ENCODE measurements at regions not wholly inside any gene's neighbourhood (a gene's known extent, or its start where the extent isn't known, plus 50 kb on each side); places are given as distances from the start of the nearest gene placed in this dataset.

GRCh38 chr6:77979204-77979603 lies 326.4 kb downstream of the MEI4 start:
- Histone ChIP-seq H3K9me3 (ENCODE audit: control insufficient read depth, low read depth, low read length) (no peaks in the 10 kb centered on the region), H3K4me3 (ENCODE audit: low read length) (no peak overlapping the region), H3K36me3 (ENCODE audit: control insufficient read depth, low read depth, low read length) (no peaks in the 10 kb centered on the region), H3K27ac (ENCODE audit: low read length) (no peak overlapping the region), H3K4me1 (ENCODE audit: control insufficient read depth, low read depth, low read length) (no peaks in the 10 kb centered on the region), H3K27me3 (ENCODE audit: control insufficient read depth, insufficient read depth, low read length) (no peaks in the 10 kb centered on the region), H3K9ac (ENCODE audit: low read length) (no peak overlapping the region)

- Histone ChIP-seq H3K9ac (ENCODE audit: low read length) (no peak overlapping the region), H3K27ac (ENCODE audit: low read length) (no peak overlapping the region), H3K4me3 (ENCODE audit: low read length) (no peak overlapping the region), H3K9me3 (ENCODE audit: control insufficient read depth, low read depth, low read length) (no peaks in the 10 kb centered on the region), H3K4me1 (ENCODE audit: control insufficient read depth, low read depth, low read length) (no peaks in the 10 kb centered on the region), H3K36me3 (ENCODE audit: control insufficient read depth, low read depth, low read length) (no peaks in the 10 kb centered on the region), H3K27me3 (ENCODE audit: control insufficient read depth, insufficient read depth, low read length) (no peaks in the 10 kb centered on the region)
Observed at GRCh38 chr6:77986380-77987034, 333.7 kb downstream of the MEI4 start.

DNA sequence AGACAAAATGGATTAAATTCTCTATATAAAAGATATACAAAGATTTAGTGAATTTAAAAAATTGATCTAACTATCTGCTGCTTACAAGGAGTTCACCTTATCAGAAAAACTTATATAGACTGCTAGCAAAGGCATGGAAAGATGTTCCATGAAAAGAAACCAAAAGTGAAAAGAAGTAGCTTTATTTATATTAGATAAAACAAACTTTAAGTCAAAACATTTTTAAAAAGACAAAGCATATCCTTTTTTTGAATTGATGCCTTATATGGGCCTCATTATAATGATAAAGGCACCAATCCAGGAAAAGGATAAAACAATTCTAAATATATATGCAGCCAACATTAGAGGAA lies 334.2 kb downstream of the MEI4 start:
- H3K36me3 ChIP-seq (ENCODE audit: control insufficient read depth, low read depth, low read length): no peaks in the 10 kb centered on the region
- no peak overlapping the region for H3K9ac ChIP-seq (ENCODE audit: low read length)
- H3K27me3 ChIP-seq (ENCODE audit: control insufficient read depth, insufficient read depth, low read length): no peaks in the 10 kb centered on the region
- H3K4me3 ChIP-seq (ENCODE audit: low read length): no peak overlapping the region
- H3K27ac ChIP-seq (ENCODE audit: low read length): no peak overlapping the region
- H3K9me3 ChIP-seq (ENCODE audit: control insufficient read depth, low read depth, low read length): no peaks in the 10 kb centered on the region
- H3K4me1 ChIP-seq (ENCODE audit: control insufficient read depth, low read depth, low read length): no peaks in the 10 kb centered on the region

GRCh38 chr6:78010130-78010529 lies 357.3 kb downstream of the MEI4 start:
- Histone ChIP-seq H3K27ac (ENCODE audit: low read length) (no peak overlapping the region), H3K9me3 (ENCODE audit: control insufficient read depth, low read depth, low read length) (no peaks in the 10 kb centered on the region), H3K9ac (ENCODE audit: low read length) (no peak overlapping the region), H3K4me3 (ENCODE audit: low read length) (no peak overlapping the region), H3K36me3 (ENCODE audit: control insufficient read depth, low read depth, low read length) (no peaks in the 10 kb centered on the region), H3K4me1 (ENCODE audit: control insufficient read depth, low read depth, low read length) (no peaks in the 10 kb centered on the region), H3K27me3 (ENCODE audit: control insufficient read depth, insufficient read depth, low read length) (no peaks in the 10 kb centered on the region)

- no peaks in the 10 kb centered on the region for H3K36me3 ChIP-seq (ENCODE audit: control insufficient read depth, low read depth, low read length)
- H3K9me3 ChIP-seq (ENCODE audit: control insufficient read depth, low read depth, low read length): no peaks in the 10 kb centered on the region
- H3K4me1 ChIP-seq (ENCODE audit: control insufficient read depth, low read depth, low read length): no peaks in the 10 kb centered on the region
- no peak overlapping the region for H3K4me3 ChIP-seq (ENCODE audit: low read length)
- no peaks in the 10 kb centered on the region for H3K27me3 ChIP-seq (ENCODE audit: control insufficient read depth, insufficient read depth, low read length)
- H3K9ac ChIP-seq (ENCODE audit: low read length): no peak overlapping the region
- no peak overlapping the region for H3K27ac ChIP-seq (ENCODE audit: low read length)
Observed at GRCh38 chr6:78020586-78020985, 367.7 kb downstream of the MEI4 start.

DNA sequence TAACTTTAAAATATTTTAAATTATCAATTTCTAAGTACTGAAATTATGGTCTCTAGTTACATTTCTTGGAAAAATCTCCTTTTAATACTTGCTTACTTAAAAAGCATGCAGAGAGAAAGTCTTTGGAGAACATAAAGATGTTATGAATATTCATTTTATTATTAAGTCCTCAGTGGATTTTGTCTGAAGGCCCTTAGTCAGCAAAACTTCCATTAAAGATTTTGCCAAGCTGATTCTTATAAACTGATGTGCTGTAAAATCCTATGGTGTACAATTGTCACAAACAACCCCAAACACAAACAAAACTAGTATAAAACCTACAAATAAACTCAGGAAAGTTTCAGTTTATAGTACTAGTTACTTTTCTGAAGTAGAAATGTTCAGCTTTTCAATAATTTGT lies 372.7 kb downstream of the MEI4 start:
- H3K27ac ChIP-seq (ENCODE audit: low read length): no peak overlapping the region
- H3K9ac ChIP-seq (ENCODE audit: low read length): no peak overlapping the region
- H3K9me3 ChIP-seq (ENCODE audit: control insufficient read depth, low read depth, low read length): no peaks in the 10 kb centered on the region
- no peaks in the 10 kb centered on the region for H3K27me3 ChIP-seq (ENCODE audit: control insufficient read depth, insufficient read depth, low read length)
- no peak overlapping the region for H3K4me3 ChIP-seq (ENCODE audit: low read length)
- no peaks in the 10 kb centered on the region for H3K36me3 ChIP-seq (ENCODE audit: control insufficient read depth, low read depth, low read length)
- H3K4me1 ChIP-seq (ENCODE audit: control insufficient read depth, low read depth, low read length): no peaks in the 10 kb centered on the region

GRCh38 chr6:78031228-78031627 lies 378.4 kb downstream of the MEI4 start:
- no peak overlapping the region for H3K27ac ChIP-seq (ENCODE audit: low read length)
- H3K4me1 ChIP-seq (ENCODE audit: control insufficient read depth, low read depth, low read length): no peaks in the 10 kb centered on the region
- H3K9me3 ChIP-seq (ENCODE audit: control insufficient read depth, low read depth, low read length): no peaks in the 10 kb centered on the region
- no peaks in the 10 kb centered on the region for H3K36me3 ChIP-seq (ENCODE audit: control insufficient read depth, low read depth, low read length)
- no peak overlapping the region for H3K9ac ChIP-seq (ENCODE audit: low read length)
- no peaks in the 10 kb centered on the region for H3K27me3 ChIP-seq (ENCODE audit: control insufficient read depth, insufficient read depth, low read length)
- no peak overlapping the region for H3K4me3 ChIP-seq (ENCODE audit: low read length)

- H3K9me3 ChIP-seq (ENCODE audit: control insufficient read depth, low read depth, low read length): no peaks in the 10 kb centered on the region
- no peaks in the 10 kb centered on the region for H3K27me3 ChIP-seq (ENCODE audit: control insufficient read depth, insufficient read depth, low read length)
- no peak overlapping the region for H3K27ac ChIP-seq (ENCODE audit: low read length)
- no peaks in the 10 kb centered on the region for H3K36me3 ChIP-seq (ENCODE audit: control insufficient read depth, low read depth, low read length)
- no peak overlapping the region for H3K9ac ChIP-seq (ENCODE audit: low read length)
- no peaks in the 10 kb centered on the region for H3K4me1 ChIP-seq (ENCODE audit: control insufficient read depth, low read depth, low read length)
- no peak overlapping the region for H3K4me3 ChIP-seq (ENCODE audit: low read length)
Observed at GRCh38 chr6:78059171-78059570, 406.3 kb downstream of the MEI4 start.

DNA sequence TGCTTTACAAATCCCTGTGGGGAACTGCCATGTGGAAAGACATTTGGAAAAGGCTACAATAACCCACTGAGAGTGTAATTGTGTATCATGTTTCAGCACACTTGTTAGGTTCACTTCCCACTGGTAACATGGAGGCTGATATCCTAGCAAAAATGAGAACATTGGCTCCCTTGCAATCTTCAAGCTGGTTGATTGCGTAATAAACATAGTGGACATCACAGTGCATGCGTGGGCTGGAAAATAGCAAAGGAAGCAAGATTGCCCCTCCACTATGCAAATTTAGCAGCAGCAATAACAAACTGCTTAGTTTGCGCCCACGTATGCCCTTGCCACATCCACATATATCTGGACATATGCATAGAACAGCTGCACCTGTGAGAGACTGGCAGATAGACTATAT lies 410.2 kb downstream of the MEI4 start:
- H3K4me1 ChIP-seq (ENCODE audit: control insufficient read depth, low read depth, low read length): no peaks in the 10 kb centered on the region
- no peak overlapping the region for H3K9ac ChIP-seq (ENCODE audit: low read length)
- H3K4me3 ChIP-seq (ENCODE audit: low read length): no peak overlapping the region
- H3K27me3 ChIP-seq (ENCODE audit: control insufficient read depth, insufficient read depth, low read length): no peaks in the 10 kb centered on the region
- no peak overlapping the region for H3K27ac ChIP-seq (ENCODE audit: low read length)
- no peaks in the 10 kb centered on the region for H3K9me3 ChIP-seq (ENCODE audit: control insufficient read depth, low read depth, low read length)
- H3K36me3 ChIP-seq (ENCODE audit: control insufficient read depth, low read depth, low read length): no peaks in the 10 kb centered on the region

GRCh38 chr6:78076371-78076770 lies 423.5 kb downstream of the MEI4 start:
- H3K9me3 ChIP-seq (ENCODE audit: control insufficient read depth, low read depth, low read length): no peaks in the 10 kb centered on the region
- no peak overlapping the region for H3K9ac ChIP-seq (ENCODE audit: low read length)
- H3K36me3 ChIP-seq (ENCODE audit: control insufficient read depth, low read depth, low read length): no peaks in the 10 kb centered on the region
- no peak overlapping the region for H3K4me3 ChIP-seq (ENCODE audit: low read length)
- H3K27me3 ChIP-seq (ENCODE audit: control insufficient read depth, insufficient read depth, low read length): no peaks in the 10 kb centered on the region
- H3K4me1 ChIP-seq (ENCODE audit: control insufficient read depth, low read depth, low read length): no peaks in the 10 kb centered on the region
- no peak overlapping the region for H3K27ac ChIP-seq (ENCODE audit: low read length)

DNA sequence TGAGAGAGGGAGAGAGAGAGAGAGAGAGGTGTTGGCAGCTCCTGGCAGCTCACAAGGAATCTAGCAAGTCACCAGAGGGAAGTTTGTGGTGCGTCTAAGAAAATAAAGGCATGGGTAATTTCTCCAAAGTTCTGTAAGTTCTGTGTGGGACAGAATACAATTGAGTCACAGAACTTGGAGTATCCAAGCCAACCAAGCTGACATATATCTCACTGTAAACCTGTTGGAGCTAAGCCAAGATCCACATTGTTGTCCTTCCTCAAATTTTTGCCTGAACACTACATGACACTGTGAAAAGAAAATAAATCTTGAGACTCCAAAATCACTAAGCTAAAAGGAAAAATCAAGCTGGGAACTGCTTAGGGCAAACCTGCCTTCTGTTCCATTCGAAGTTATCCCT lies 436.7 kb downstream of the MEI4 start:
- no peaks in the 10 kb centered on the region for H3K27me3 ChIP-seq (ENCODE audit: control insufficient read depth, insufficient read depth, low read length)
- H3K9me3 ChIP-seq (ENCODE audit: control insufficient read depth, low read depth, low read length): no peaks in the 10 kb centered on the region
- H3K9ac ChIP-seq (ENCODE audit: low read length): no peak overlapping the region
- no peak overlapping the region for H3K4me3 ChIP-seq (ENCODE audit: low read length)
- no peak overlapping the region for H3K27ac ChIP-seq (ENCODE audit: low read length)
- no peaks in the 10 kb centered on the region for H3K36me3 ChIP-seq (ENCODE audit: control insufficient read depth, low read depth, low read length)
- peaks cover 7% of the 10 kb centered on the region for H3K4me1 ChIP-seq (ENCODE audit: control insufficient read depth, low read depth, low read length)

- H3K4me1 ChIP-seq (ENCODE audit: control insufficient read depth, low read depth, low read length): peaks cover 10% of the 10 kb centered on the region
- no peak overlapping the region for H3K27ac ChIP-seq (ENCODE audit: low read length)
- H3K4me3 ChIP-seq (ENCODE audit: low read length): no peak overlapping the region
- H3K27me3 ChIP-seq (ENCODE audit: control insufficient read depth, insufficient read depth, low read length): no peaks in the 10 kb centered on the region
- H3K9me3 ChIP-seq (ENCODE audit: control insufficient read depth, low read depth, low read length): no peaks in the 10 kb centered on the region
- H3K9ac ChIP-seq (ENCODE audit: low read length): no peak overlapping the region
- H3K36me3 ChIP-seq (ENCODE audit: control insufficient read depth, low read depth, low read length): no peaks in the 10 kb centered on the region
Observed at GRCh38 chr6:78093906-78094305, 441.1 kb downstream of the MEI4 start.
